SKM-1 treated with dmso at 0.1 percent for 144 hours (cell line): ENCODE measurements at regions not wholly inside any gene's neighbourhood (a gene's known extent, or its start where the extent isn't known, plus 50 kb on each side); places are given as distances from the start of the nearest gene placed in this dataset.
"Not testable (repeated sequence)": the region's sequence is repeated elsewhere in the genome, so short reads cannot be mapped to it uniquely, and the experiment has no call there.

Source experiments
- DNase-seq: peaks from one replicate; lab custom pipeline; 2025; ENCODE audit not compliant: unreplicated experiment; lab: John Stamatoyannopoulos, UW

DNA sequence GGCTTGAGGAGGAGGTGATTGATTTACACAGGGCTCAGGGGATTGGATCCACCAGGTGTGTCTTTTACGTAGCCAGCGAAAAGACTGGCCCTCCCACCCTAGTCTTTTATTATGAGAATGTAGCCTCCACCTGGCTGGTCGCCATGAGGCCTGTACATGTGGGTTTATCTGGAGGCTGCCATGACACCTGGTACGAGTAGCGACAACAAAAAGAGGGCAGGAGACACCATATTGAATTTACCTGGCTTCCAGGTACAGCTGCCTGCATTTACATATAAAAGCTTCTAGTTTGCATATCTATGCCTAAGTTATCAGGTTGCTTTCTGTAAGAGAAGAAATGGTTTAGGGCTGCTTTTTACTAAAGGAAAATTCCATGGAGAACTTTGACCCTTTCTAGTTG is 1173.7 kb upstream of the SEMA6A start:
- DNase-seq: no peak

DNA sequence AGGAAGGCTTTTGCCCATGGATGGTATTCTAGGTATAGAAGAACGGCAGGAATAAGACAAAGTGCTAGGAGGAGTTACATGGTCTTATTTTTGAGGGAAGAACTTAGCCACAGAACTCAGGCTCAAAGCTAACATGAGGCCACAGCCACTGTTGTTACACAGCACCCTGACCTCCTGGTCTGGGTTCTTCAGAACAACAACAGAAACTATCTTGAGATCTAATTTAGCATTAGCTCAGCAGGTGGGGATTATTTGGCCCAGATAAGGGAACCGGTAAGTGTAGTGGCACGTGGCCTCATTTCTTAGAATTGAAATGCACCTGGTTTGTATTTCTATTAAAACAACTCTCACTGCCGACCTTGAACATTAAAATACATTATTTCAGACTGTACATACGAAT is 1168.7 kb upstream of the SEMA6A start:
- no peak for DNase-seq

DNA sequence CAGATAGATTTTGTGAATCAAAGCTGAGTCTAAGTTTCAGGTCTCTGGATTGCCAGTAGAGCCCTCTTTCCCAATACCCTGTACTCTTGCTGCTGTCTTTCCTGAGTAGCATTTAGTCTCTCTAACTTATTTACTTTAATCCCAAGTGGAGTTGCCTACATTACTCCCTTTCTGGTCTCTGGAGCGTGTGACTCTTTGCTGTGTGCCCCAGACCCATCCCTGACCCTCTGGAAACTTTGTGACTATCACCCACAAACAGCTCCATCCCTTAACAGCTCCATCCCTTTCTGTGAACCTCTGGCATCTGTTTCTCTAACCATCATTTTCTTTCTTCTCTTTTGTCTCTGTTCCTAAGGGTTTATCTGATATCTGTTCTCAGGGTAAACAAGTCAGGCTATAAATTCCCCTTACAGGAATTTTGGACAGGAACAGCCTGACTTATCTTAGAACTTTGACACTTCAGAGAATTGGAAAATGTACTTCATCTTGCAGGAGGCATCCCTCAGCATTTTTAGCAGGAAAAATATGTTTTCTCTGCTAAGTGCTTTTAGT is 1167.1 kb upstream of the SEMA6A start:
- DNase-seq: no peak

DNA sequence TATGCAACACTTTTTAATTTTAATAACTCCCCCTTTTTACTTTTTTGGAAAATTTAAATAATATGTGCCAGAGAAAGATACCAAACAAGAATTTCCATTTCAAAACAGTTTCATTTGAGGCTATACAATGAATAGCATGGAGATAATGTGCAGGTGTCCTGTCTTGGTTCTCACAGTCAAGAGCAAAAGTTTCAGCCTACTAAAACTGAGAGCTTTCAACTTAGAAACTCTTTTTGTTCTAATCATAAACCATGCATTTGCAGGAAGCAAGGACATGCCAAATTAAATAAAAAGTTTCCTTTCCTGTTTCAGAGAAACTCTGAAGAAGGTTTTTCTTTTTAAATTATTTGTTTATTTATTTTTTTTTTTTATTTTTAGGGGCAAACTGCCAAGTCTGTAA is 1165.6 kb upstream of the SEMA6A start:
- DNase-seq: no peak

DNA sequence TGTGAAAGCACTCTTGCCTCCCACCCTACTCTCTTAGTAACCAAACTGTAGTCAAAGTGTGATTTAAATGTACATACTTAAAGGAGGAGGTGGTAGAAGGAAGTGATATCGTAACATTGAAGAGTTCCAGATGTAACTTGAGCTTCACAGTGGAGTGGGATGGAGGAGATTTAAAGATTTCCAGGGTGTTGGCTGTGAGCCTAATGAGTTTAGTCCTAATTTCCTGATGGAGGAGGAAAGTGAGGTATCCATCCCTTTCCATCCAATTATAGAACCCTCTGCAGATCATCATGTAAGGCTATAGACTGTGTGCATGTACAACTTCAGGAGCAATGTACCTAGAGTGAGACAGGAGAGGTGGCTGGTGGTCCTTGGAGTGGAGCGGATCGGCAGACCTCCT is 1163.9 kb upstream of the SEMA6A start:
- DNase-seq: no peak

DNA sequence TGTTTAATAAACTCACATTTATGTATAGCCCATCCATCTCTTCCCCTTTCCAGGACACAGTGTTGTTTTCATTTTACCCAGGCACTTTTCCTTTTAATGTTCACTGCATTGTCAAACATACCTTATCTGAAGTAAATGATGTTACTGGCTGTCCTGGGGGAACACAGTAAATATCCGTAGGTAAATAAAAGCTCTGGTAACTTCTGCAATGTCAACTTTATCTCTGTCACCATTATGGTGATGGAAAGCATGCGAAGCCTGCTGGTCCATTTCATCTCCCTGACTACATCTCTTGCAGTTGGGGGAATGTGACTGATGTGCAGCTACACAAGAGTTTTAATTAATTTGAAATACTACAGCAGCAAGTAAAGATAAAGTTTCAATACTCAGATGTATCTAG is 1162.1 kb upstream of the SEMA6A start:
- no peak for DNase-seq

DNA sequence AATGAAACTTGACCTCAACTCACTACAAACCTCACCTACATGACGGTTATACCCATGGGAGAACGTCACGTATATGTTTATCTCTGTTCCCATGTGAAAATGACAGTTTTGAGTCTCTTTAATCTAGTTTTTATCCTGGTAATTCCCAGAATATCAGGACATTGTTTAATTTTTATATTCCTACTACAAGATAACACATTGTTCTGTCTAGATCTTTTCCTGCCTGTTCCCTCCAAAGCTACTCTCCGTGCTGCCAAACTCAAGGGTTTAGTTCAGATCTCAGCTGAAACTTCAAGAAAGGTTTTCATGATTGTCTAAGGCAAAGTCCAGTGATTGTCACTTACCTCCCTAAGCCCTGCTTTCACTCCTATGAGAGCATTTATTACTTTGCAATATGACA is 1159.4 kb upstream of the SEMA6A start:
- DNase-seq: no peak

DNA sequence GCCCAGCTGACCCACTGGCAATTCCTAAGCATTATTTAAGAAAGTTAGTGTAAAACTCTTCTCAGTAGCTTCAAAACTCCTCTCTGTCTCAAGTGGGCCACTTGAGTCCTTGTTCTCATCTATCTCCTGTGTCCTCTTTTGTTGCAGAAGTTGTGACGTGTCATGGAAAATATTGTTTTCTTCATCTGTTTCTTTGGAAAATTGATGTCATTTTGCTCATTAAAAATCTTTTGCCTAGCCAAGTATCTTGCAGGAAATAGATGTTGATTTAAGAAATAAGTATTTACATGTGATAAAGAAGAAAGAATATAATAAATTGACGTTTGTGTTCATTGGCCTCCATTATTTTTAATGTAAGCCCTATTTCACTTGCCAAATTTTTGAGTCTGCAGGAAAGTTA is 1158.4 kb upstream of the SEMA6A start:
- no peak for DNase-seq

DNA sequence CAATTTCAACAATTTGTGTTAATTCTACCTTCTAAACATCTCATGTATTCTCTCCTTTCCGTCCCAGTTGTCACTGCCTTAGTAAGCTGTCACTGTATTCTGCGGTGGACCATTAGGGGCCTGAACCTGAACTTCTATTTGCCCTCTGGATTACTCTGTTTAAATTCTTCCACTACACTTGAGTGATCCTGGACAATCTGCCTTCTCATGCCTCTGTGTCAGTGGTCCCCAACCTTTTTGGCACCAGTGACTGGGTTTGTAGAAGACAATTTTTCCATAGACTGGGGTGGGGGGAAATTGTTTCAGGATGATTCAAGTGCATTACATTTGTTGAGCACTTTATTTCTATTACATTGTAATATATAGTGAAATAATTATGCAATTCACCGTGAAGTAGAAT is 1157.6 kb upstream of the SEMA6A start:
- no peak for DNase-seq

DNA sequence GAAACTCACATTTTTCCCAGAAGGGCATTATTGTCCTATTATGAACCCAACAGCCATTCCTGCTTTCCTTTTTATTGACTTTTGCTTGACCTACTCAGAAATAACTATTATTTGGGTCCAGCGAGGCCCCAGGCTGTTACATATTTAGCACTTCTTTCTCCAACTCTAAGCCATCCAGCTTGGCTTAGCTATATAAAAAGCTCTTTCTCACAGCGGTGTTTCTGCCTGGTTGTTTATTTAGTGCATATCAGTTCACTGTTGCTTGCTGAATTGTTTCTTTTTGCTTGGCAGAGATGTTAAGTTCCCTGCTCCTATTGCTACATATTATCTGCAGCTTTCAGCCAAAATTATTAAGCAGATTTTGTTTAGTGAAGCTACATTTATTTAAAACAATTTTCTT is 1156.8 kb upstream of the SEMA6A start:
- DNase-seq: no peak

DNA sequence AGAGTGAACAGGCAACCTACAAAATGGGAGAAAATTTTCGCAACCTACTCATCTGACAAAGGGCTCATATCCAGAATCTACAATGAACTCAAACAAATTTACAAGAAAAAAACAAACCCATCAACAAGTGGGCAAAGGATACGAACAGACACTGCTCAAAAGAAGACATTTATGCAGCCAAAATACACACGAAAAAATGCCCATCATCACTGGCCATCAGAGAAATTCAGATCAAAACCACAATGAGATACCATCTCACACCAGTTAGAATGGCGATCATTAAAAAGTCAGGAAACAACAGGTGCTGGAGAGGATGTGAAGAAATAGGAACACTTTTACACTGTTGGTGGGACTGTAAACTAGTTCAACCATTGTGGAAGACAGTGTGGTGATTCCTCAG is 1146.2 kb upstream of the SEMA6A start:
- DNase-seq: not testable (repeated sequence)

DNA sequence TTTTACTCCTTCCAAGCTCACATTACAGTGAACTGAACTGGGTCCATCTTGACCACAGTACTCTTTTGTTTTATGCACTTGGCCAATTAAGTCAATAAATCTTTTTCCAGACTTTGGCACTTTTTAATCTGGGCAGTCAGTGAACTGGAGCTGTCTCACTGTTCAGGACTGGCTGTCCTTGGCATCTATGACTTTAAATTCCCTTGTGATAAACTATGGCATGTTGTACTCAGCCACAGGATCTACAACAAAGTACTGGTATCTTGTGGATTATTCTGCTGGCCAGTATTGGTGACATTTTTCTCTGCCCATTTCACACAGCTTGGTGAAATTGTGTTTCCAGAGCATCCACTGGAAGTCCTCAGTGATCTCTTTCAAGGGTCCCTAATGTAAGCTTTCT is 1144.8 kb upstream of the SEMA6A start:
- no peak for DNase-seq

DNA sequence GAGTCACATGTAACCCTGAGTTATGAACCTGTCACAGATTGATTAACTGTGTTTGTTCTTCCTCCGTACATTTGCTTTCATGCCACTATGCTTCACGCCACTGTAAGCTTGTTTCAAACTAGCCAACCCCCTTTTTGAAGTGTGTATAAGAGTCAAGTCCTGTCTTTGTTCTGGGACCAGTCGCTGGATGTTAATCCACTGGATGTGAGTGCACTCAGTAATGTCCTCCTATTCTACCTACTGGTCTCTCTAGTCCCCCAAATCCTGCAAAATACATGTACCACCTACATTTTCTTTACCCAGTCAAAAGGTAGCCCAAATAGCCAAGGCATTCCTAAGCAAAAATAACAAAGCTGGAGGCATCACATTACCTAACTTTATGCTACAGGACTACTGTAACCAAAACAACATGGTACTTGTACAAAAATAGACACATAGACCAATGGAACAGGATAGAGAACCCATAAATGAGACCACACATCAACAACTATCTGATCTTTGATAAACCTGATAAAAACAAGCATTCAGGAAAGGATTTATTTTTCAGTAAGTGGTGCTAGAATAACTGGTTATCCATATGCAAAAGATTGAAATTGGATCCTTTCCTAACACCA is 1139.1 kb upstream of the SEMA6A start:
- no peak for DNase-seq

DNA sequence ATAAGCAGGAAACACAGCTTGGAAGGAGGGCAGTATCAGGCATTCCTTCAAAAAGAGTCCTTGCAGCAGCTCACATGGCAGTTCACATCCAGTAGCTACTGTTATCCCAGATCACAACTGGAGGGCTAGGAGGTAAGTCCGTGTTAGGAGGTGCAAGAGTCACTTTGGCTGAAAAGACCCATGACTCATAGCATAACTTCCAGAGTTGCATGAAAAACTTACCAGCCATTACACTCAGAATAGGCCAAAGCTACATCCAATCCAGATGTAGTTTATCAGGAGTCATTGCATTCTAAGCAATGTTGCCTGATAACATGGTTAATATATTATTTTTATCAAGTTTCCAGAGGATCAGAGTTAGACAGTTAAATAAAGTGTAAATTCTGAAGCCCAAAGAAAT is 1126.4 kb upstream of the SEMA6A start:
- no peak for DNase-seq

DNA sequence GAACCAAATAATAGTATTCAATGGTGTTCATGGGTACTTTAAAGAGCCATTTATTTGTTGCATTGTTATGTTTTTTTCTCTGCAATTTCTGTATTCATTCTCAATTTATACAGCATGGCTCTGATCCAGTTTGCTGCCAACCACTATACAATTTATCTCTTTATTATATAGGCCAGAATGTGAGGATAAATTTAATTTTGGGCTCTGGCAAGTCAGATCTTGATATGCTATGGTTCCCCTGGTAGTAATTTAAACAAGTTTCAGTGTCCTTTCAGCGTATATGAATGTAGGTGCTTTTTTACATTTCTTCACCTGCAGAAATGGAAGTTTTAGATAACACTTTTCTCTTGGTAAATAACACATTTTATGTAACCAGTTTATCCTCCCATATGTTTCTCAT is 1118.0 kb upstream of the SEMA6A start:
- DNase-seq: no peak

DNA sequence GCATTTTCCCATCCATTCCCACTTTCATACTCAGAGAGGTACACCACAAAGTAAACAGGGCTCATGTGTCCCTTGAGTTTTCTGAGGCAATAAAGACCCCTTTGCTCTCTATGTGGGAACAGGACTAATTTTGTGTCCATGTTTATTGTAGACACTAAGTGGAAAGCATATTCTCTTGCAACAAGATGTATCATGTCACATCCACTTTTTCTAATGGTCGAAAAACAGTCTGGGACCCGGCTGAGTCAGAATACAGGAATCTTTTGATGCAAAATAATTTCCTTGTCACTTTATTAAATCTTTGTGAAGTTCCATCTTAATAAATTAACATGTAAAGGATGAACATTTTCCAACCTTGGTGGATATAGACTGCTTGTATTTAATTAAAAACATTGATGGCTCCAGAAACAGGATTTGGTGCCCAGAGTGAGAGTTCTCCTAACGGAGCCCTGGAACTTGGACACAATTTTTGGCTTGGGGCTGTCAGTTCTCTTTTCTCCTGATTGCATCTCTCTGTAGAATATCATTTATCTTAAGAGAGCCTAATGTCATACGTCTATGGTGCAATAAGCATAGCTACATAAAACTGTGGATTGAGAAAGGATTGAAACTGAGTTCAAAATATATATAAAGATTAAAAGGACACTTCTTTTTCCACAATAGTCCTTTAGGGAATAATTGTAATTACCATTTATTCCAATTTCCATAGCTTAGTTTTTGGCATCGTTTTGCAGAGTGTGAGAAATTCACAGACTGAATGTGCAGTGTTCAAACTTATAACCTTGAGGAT is 1116.7 kb upstream of the SEMA6A start:
- DNase-seq: no peak

DNA sequence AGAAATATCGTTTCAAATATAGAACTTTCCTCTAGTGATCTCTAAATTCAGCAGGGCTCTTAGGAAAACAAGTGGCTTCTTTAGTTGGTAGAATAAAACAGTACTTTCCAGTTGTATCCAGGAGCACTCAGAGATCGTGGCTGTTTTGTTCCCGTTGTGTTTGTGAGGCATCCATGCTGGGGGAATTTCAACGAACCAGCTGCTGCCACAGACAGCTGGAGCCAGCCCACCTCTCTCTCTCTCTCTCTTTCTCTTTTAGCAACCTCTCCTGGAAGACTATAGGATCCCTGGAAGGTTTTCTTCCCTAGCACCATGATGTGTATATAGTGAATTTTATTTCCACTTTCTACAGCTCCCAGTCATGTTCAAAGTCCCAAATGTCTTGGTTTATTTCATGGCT is 1116.0 kb upstream of the SEMA6A start:
- no peak for DNase-seq

DNA sequence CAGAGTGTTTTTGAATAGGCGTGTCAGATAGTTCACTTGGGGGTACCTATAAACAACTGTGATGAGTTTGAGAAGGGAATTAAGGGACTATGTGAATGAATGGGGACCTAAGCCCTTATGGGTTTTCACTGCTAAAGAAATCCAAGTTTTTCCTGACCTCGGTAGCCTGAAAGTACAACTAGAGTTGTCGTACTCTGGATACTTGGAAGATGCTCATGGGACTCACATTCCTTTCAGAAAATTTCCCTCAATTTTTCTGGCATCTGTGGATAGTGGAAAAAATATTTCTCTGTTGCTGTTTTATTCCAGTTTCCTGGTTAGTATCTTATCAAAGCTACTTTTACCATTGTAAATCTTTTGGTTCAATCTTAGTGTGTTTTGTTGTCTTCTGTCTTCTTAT is 1112.3 kb upstream of the SEMA6A start:
- no peak for DNase-seq

DNA sequence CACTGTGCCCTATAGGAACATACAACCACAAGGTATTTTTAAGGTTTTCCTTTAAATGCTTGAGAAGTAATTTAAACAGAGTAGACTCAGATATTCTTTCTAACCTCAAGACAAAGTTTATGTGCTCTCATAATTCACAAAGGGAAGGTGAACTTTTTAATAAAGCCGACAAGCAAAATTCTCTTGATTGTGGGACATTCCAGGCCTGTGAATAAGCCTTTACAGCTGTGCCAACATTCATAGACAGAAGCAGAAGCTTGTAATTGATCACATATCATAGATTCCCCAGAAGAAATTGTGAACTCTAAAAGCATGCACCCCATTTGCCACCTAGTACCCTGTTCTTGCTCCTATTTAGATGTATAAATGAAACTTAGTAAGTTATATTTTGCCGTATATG is 1107.8 kb upstream of the SEMA6A start:
- DNase-seq: no peak

DNA sequence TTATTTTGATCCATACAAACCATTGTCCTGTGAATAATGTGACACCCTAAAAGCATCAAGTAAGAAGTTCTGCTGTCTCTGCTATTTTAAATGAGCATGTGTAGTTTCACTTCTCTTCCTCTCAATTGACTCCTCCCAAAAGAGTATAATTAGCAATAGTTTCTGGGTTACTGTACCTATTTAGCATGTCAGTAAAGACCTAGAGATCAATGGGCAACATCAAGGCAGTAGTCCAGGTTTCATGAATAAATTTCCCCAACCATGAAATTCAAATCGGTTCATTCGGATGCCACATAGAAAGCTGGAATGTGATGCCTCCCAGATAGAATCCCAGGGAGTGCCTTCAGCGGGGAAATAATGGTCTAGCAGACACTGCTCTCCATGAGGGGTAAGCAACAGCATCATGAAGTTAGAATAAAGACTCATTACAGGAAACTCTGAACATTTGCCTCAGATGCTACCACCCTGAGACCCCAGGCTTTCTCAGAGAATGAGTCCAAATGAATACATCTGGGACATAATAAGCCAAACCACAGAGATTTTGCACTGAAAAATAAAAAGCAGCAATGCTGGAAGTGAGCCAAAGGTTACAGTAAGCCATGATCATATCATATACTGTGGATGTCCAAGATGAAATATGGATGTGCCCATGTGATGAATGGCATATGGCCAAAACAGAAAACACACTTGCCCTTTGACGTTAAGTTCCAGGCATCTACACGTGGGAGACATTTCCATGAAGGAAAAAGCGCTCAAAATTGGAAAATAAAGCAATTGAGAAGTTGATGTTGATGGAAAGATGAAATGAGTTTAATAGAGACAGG is 1107.0 kb upstream of the SEMA6A start:
- no peak for DNase-seq

DNA sequence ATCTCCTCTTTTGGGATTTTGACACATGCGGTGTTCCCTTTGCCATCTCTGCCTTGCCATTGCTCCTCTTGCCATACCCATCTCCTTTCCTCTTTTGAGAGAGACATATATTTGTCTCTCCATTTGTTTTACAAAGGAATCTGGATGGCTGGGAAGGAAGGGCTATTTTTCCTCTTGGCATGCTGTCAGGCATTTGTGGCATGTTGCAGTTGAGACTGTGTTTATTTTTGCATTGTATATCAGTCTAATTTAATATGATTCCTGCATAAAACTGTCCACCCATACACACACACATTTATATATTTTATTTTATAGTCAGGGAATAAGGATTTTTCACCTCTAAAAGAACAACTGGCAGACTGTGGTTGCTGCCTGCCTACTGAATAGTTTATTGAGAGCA is 1105.8 kb upstream of the SEMA6A start:
- DNase-seq: no peak

DNA sequence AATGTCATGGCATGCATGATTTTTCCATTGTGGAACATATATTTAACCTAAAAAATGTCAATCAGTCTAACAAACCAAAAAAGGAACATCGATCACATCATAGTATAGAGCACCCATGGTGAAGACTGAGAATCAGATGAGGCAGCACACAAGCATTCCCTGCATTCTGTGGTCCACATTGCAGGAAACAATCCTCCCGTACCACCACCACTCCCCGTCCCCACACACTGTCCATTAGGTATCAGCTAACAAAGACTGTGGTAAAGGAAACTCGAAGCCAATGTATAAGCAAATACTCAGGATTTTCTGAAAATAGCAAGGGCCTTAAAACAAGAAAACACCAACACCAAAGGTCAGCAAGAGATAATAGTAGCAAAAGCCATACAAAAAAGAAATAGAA is 1104.4 kb upstream of the SEMA6A start:
- DNase-seq: no peak
